Fibroblast of upper back skin (primary cell): ENCODE measurements at regions not wholly inside any gene's neighbourhood (a gene's known extent, or its start where the extent isn't known, plus 50 kb on each side); places are given as distances from the start of the nearest gene placed in this dataset.

ENCODE experiments used
- DNase-seq: peaks from one replicate; pipeline ENCODE4 v3.0.0-alpha.2; 2013

DNA sequence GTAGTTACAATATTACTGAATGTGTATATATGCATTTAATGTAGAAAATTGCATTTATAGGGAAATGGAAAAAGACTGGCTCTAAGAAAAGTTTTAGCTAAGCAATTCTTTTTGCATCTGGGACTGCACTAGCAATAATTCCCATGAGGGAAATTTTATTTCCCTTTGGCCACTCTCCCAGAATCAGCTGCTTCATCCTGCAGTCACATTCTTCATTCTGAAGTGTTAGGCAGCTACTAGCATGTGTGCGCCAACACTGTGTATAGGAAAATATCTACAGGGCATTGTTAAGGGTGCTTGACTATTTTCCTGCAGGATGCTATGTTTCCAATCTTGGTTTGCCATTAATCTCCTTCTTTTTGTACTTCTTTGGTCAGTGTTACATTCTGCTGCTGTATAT lies 312.8 kb upstream of the PCDH20 start:
- DNase-seq, result peak; percentile 72

DNA sequence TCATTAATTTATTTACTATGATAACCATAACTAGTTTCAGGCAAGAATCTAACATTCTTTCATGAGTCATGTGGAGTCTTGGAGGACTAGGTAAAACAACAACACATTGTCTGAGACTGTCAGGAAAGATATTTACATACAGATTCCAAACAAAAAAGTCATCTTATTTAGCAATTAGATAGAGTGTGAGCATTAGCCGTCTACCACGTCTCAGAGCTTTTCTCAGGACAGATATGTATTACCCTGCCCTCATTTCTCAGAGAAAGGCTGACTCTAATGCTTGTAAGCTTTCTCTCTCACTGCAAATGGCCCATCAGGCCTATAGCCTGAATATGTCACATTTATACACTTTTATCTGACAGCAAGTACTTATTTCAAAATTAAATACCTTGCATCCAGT lies 312.1 kb upstream of the PCDH20 start:
- peak; percentile 17 for DNase-seq

DNA sequence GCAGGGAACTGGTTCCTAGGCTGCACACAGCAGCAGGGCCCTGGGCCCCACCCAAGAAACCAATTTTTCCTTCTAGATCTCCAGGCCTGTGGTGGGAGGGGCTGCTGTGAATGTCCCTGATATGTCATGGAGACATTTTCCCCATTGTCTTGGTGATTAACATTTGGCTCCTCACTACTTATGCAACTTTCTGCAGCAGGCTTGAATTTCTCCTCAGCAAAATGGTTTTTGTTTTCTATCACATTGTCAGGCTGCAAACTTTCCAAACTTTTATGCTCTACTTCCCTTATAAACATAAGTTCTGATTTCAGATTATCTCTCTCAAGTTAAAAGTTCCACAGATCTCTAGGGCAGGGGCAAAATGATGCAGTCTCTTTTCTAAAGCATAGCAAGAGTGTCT lies 310.2 kb upstream of the PCDH20 start:
- DNase-seq, result no peak

DNA sequence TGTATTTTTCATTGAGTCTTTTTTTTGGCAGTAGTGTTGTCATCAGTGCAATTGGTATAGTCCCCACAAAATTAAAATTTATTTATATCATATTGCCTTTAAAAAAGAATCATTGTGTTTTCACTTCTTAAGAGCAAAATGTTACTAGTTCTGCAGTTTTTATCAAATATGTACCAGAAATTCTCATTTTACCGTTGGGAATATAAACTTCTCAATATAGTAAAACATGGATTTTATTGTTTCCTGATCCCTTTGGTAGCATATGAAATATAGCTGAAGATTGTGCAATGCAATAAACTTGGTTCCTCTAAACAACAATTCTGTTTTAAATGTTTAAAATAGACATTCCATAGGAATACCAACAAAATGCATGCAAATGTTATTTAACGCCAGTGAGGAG lies 306.5 kb upstream of the PCDH20 start:
- DNase-seq, result no peak

DNA sequence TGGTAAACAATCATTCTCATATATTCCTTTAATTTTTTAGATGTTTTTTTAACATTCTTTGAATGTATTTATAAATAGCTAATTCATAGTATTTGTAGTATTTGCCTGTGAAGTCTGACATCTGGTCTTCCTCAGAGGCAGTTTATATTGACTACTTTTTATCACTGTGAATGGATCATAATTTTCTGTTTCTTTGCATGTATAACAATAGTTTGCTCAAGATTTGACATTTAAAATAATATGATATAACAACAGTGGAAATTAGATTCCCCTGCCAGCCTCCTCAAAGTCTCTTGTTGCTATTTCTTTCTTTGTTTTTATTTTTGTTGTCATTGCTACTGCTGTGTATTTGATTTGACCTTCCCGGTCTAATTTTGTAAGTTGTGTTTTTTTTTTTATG lies 297.0 kb upstream of the PCDH20 start:
- DNase-seq, result no peak

DNA sequence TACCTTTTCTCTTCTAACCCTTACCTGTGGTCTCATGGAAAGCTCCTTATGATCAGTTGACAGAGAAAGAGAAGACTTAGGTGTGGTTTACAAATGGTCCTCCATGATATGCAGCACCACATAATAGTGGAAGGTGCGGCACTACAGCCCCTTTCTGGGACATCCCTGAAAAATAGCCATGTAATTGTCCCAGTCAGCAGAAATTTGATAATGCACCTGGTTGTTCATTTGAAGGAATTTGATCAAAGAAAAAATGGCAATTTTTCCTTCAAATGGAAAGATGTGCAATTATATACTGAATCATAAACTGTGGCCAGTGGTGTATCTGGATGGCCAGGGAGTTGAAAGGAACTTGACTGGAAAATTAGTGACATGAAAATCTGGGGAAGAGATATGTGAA lies 293.6 kb upstream of the PCDH20 start:
- DNase-seq, result no peak

DNA sequence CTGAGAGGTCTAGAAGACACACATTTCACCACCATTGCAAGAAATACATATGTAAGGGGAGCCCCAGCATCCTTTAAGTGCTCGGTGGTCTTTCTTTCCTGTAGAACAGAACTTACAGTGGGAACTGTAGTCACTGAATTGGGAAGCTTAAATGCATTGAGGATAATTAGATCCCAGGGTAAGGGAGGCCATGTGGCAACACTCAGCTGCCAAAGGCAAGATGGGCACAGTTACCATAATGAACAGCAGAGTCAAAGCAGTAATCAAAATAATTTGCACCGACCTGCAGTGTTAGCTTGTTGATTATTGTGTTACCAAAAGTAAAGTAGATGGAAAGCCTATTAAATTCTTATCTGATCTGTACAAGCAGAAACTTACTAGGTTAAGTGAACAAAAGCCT lies 291.2 kb upstream of the PCDH20 start:
- DNase-seq, result no peak

DNA sequence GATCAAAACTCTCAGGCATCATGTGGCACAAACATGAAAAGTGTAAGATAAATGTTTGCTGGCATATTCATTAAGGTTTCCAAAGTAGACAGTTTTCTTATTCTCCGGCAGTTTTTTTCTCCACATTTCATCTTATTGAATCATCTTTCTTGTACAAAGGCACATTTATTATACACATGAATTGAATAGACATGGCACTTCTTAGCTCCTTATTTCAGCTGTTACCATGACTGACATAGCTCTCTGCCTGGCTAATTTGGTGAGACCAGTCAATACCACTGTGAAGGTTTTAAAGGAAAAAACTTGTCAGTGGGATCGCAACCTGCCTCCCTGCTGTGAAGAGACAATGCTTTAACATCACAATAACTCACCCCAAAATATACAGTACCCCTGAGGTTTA lies 285.0 kb upstream of the PCDH20 start:
- no peak for DNase-seq

DNA sequence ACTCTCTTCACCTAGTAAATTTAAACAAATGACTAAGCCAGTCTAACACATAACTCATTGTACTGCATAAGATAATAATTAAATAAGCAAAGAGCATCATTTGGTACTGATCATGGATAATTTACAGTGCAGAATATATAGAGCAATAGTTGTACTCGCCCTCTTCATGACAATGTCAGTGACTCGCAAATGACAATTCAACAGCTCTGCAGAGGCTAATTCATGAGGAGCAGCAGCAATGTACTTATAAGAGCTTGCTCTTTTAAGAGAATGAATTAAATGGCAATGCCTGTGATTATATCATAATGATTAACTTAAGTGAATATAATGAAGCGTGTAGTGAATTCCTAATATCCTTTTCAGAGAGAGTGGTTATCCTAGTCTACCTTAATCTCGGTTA lies 284.5 kb upstream of the PCDH20 start:
- no peak for DNase-seq

DNA sequence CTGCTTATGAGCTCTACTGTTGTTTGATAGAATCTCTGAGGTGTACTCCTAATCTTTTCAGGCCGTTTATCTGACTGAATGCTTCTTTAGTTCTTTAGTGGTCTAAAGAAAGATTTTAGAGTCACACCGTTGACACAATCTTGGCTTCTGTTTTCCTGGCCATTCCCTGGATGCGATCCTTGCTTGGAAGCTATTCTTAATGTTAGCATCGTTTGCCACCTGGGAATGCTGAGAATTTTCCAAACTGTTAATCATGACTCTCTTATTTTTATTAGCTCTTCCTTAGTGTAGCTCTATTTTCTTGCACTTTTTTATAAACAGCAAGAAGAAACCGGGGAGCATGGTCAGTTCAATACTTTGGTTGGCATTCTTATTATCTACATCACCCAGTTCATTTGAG lies 281.0 kb upstream of the PCDH20 start:
- no peak for DNase-seq

DNA sequence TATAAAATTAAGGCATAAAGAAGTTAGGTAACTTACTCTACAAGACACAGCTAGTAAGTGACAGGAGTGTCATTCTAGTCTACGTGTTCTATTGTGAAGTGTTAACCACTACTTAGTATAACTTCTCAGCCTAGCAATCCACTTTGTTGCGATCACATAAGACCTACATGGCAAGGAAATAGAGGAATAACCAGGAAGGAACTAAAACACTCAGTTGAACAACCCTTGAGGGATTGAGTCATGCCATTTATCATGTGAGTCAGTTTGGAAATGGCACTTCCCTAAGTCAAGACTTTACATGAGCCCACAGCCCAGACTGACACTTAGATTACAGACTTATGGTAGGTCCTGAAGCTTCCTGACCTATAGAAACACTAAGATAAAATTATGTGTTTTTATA lies 279.5 kb upstream of the PCDH20 start:
- DNase-seq, result peak; percentile 9

DNA sequence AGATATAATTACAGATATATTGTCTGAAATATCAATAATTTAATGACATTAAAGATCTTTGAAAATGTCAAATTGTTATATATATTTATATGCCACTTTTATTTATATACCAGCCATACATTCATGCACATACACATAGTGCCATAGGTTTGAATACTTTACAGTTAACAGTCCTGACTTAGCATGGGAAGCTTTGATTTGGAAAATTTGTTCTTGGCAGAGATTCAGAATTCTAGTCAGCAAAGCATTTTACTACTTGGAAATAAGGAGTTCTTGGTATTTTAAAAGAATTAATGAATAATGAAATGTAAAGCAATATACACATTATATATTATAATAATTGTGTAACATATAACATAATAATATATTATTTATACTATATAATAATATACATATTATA lies 277.0 kb upstream of the PCDH20 start:
- DNase-seq, result no peak

DNA sequence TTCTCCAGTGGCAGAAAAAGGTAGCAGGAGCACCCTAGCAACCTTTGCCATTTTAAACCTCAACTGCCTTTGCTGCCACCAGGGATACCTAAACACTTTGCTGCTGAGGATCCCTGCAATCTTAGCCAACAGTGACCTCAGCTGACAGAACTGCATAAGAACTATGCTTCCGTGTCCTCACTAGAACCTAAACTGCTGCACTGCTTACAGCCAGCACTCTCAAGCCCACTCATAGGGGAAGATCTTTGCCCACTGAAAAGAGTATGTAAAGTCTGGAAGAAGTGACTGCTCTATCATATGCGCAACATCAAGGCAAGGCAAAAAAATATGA lies 270.0 kb upstream of the PCDH20 start:
- DNase-seq, result no peak

DNA sequence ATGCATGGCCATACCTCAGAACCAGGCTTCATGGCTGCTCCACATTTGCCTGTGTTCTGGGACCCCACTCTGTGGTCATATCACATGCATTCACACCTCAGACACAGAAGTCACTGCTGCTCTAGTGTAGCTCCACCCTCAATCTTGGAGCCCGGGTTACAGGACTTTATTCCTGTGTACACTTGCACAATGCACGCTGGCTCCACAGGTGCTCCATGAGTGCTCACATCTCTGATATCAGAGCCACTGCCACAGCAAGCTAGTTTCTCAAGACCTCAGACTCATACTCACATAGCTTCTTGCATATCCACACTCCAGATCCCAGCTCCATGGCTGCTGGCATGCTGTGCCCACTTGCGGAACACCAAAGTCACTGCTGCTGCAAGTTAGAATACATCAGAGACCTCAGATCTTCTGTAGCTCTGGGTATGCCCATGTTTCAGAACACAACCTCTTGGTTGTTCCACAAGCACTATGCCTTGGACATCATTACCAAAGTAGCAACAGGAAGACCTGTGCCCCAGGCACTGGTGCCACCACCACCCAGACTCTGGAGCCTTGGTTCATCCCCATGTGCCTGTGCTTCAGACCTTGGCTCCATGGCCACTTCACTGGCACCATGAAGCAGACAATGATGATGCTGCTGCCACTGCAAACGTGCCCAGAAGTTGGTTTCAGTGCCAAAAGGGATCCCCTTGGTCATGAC lies 269.5 kb upstream of the PCDH20 start:
- no peak for DNase-seq

DNA sequence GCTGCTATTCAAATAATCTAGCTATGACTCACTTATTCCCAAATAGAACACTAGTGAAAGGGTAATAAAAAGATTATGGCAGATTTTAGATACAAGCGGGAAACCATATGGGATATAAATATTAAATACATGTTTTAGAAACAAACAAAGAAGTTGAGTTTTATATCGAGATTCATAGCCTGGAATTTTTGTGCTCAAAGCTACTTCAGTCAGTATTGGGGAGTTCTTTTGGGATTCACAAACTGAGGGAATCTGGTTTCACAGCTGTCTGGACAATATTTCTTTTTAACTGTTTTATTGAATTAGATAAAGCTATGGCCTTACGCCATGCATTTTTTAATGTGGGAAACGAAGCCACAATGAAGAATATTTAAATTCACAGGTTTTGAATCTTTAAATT lies 257.1 kb upstream of the PCDH20 start:
- DNase-seq, result no peak

DNA sequence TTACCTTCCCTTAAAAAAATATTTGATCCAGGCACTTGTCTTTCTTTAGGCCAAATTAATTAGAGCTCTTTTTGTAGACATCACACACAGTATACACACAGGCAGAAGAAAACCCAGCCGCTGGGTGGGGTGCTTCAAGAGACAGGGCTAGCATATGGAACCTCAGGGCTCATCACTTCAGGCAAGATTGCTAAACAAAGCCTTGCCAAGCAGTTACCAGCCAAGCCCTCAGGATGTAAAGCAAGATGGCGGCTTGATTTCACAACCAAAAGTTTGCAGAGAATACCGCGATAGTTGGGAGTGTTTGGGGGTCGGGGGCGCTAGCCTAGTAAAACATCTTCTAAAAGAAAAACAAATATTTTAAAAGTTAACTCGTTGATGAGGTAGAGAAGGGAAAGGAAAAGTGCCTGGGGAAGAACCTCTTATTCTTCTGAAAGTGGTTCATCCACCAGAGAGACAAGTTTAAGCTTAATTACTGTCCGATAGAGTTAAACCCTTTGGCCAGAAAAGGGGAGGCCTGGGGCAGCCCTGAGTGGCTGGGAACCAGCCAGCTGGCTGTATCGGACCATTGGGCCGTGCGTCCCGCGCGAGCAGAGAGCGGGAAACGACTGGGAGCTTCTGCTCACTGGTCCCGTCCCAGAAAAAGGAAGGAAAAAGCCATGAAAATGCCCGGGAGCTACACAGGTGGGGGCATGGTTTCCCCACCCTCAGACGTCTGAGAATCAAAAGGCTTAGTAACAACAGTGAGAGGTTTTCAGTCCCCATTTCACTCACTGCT lies 254.9 kb upstream of the PCDH20 start:
- no peak for DNase-seq

DNA sequence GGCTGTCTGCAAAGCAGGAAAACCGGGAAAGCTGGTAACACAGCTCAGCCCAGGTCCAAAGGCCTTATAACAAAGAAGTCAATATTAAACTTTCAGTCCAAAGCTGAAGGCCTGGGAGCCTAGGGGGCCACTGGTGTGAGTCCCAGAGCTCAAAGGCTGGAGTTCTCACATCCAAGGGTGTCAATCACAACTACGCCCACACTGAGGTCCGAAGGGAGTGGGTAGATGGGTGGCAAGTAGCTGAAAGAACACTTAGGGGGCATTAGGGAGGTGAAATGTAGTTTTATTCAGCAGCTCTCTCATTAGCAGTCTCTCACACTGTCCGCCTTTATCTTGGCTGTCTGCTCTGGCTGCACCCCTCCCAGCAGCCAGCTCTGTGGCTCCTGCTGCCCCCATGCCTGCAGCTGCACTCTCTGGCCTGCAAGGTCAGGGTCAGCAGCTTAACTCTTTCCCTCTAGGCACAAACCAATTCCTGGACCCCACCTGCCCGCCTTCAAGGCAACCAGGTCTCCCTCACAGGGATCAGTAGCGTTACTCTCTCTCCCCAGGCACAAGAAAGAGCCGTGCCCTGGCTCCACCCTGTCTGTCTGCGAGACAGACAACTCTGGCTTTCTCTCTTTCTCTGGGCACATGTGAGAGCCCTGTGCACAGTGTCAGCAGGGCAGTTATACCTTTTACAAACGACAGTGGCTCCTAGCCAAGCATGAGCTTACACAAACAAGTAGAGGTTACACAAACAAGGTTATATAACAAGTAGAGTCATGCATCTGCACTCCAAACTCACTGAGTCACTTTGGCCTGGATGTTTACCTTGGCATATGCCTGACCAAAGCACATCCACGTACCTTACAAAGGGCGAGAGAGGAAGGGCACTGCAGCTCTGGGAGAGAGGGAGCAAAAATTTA lies 249.4 kb upstream of the PCDH20 start:
- no peak for DNase-seq

DNA sequence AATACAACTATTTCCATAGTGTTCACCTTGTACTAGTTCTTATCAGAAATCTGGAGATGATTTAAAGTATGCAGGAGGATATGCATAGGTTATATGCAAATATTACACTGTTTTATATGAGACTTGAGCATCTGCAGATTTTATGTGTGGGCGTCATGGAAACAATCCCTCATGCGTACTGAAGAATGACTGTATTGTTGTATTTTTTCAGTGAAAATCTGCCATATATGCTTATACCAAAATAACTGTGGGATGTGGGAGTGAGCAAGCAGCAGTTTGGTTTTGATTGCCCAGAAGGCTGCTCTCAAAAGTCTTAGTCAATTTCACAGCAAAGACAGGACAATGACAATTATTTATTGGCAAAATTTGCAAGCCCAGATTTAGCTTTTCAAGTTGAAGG lies 238.8 kb upstream of the PCDH20 start:
- no peak for DNase-seq

DNA sequence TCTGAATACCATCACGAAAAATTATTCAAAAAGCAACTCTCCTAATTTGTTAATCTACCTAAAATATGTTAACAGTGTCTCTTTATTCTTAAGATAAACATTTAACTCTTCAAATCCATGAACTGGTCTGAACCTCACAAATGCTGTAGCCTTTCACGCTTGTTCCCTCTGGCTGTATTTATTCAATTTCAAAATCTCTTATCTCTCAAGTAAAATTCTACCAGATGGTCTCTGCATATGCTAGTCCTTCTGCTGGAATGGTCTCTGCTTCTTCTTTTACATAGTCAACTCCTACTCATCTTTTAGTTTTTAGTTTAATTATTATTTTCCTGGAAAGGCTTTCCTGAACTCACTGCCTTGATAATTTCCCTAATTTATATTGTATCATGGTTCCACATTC lies 232.9 kb upstream of the PCDH20 start:
- DNase-seq, result no peak

DNA sequence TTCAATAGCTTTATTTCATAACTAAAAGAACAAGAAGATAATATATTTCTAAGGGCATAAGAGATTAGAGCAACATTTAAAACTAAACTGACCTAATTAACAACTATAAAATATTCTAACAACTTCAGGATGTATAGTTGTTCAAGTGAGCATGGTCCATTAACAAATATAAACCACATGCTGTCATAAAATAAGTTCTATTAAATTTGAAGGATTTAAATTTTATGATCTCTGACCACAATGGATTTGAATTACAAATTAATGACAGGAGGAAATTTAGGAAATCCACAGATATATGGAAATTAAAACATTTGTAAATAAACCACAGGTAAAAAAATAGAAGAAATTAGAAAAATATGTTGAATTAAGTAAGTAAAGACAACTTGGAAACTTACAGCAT lies 196.5 kb upstream of the PCDH20 start:
- no peak for DNase-seq

DNA sequence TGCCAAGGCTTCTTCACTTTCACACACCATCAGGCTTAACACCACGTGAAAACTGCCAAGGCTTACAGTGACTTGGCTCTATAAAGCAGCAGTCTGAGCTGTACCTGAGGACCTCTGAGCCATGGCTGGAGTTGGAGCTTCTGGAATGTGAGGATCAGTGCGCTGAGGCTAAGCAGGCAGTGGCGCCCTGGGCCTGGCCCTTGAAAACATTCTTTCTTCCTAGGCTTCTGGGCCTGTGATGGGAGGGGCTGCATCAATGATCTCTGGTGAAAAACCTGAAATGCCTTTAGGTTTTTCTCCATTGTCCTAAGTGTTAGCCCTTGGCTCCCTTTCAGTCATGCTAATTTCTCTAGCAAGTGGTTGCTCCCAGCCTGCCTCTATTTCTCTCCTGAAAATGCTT lies 192.5 kb upstream of the PCDH20 start:
- DNase-seq, result no peak

DNA sequence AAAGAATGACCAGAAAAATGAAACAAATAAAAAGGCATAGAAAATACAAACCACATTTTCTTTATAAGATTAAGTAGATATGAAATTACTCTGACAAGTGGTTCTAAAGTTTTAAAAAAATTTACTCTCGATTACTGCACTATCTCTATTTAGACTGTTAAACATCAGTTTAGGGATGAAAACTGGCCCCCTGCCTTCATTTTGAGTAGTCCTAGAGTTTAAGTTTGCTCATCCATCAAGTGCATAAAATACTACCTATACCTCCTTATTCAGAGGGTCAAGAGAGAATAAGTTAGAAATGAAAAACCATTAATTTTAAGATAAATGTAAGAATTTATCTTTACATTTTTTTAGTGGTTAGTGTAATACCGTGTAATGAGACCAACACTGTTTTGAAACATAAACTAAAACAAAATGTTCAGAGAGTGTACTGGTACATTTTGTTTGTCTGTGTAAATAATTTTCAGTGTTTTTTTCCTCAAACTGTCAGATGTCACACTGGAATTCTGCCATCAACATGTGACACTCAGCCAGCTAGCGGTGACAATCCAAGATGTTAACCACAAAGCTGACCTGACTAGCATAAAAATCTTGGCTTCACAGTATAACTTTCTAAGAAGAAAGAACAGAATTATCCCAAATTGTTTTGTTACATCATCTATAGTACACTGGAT lies 184.8 kb upstream of the PCDH20 start:
- no peak for DNase-seq

DNA sequence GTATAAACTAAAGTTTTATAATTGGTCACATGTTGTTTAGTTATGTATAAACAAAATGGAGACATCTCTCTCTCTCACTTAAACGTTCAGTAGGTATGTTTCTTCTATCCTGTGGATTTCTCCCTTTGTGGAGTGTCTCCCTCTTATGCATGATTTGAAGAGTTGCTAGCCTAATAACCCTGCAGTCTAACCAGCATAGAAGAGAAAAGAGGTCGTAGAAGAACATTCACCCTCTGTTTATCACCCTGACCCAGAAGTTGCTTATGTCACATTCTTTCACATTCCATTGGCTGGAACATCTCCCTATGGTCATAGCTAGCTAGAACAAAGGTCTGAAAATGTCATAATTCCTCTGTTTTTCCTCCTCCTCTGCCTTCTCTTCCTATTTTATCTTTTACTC lies 176.8 kb upstream of the PCDH20 start:
- DNase-seq, result no peak
